HCT116 (cell line): ENCODE measurements at regions not wholly inside any gene's neighbourhood (a gene's known extent, or its start where the extent isn't known, plus 50 kb on each side); places are given as distances from the start of the nearest gene placed in this dataset.

Experiments used
- ATAC-seq: fragments of 200-7000 bp; cut with Tn5 transposase; 2 replicates; pipeline ENCODE4 v1.9.1; 2020; ENCODE audit warnings: mild to moderate bottlenecking, moderate library complexity
- BruUV-seq: library from RNA; stranded (reverse); fragments of 400-500 nt; replicated peaks from 2 replicates; lab custom pipeline; 2021; lab: Mats Ljungman, UMichigan
- CTCF ChIA-PET: fragments of 300-600 bp; sonication (Branson Sonifier 250); formaldehyde crosslinking; loops from one replicate; lab custom pipeline; 2021; ENCODE audit warnings: antibody characterized with exemption; lab: Charles Lee
- POLR2A ChIA-PET: fragments of 300-600, 350-600 bp; sonication (Branson Sonifier 250); formaldehyde crosslinking; loops from one replicate; lab custom pipeline; 2021; ENCODE audit warnings: antibody characterized with exemption; lab: Charles Lee
- RAD21 ChIA-PET, 2 experiments: fragments of 300-600 bp; sonication (Branson Sonifier 250); formaldehyde crosslinking; loops; one replicate each; lab custom pipeline; 2023; ENCODE audit warnings: low total read pairs in 2 of 2; ENCODE audit not compliant: uncharacterized antibody in 2 of 2, unreplicated experiment in 2 of 2, low non-redundant PET in 1 of 2; lab: Charles Lee
- DNase-seq: peaks from one replicate; pipeline ENCODE4 v3.0.0-alpha.2; 2010; ENCODE audit warnings: low read depth, low spot score
- H2AFZ ChIP-seq: fragments of 200-600 bp; shearing (Covaris generic), sonication (generic); 2 replicates; pipeline ENCODE4 v1.6.1; 2017; ENCODE audit warnings: low read depth, mixed run types, mixed read lengths, antibody characterized with exemption, low read length; ENCODE audit not compliant: poor library complexity, severe bottlenecking
- H3K27ac ChIP-seq: 2 replicates; pipeline ENCODE4 v1.5.1; 2012; ENCODE audit warnings: low read depth, low read length
- H3K27me3 ChIP-seq: fragments of 200-600 bp; sonication (generic); 2 replicates; pipeline ENCODE4 v1.6.1; 2016; ENCODE audit warnings: mixed run types, low read length, mixed read lengths; ENCODE audit not compliant: insufficient read depth
- H3K36me3 ChIP-seq, 2 experiments: fragments of 200-500 bp in 1 of 2; fragments of 200-600 bp in 1 of 2; sonication (Bioruptor generic) in 1 of 2; sonication (generic) in 1 of 2; 2 replicates each; pipeline versions ENCODE4 v1.5.1 to v1.6.1; 2014 to 2016; ENCODE audit warnings: low read length in 2 of 2, inconsistent platforms in 1 of 2, mixed read lengths in 1 of 2, mixed run types in 1 of 2; ENCODE audit not compliant: insufficient read depth in 2 of 2, control insufficient read depth in 1 of 2
- H3K4me1 ChIP-seq, 2 experiments: fragments of 200-600 bp in 1 of 2; sonication (generic) in 1 of 2; 2 replicates each; pipeline versions ENCODE4 v1.5.1 to v1.6.1; 2012 to 2017; ENCODE audit warnings: low read length in 2 of 2, inconsistent platforms in 1 of 2, mild to moderate bottlenecking in 1 of 2, mixed read lengths in 1 of 2, mixed run types in 1 of 2, moderate library complexity in 1 of 2; ENCODE audit not compliant: insufficient read depth in 2 of 2, control insufficient read depth in 1 of 2
- H3K4me2 ChIP-seq: fragments of 200-600 bp; sonication (generic); 2 replicates; pipeline ENCODE4 v1.6.1; 2017; ENCODE audit warnings: mixed run types, low read length, mixed read lengths
- H3K4me3 ChIP-seq, 2 experiments: fragments of 200-600 bp in 1 of 2; sonication (generic) in 1 of 2; replicated peaks in 1 of 2; 2 replicates each; pipeline ENCODE4 v1.5.1; 2011 to 2016; ENCODE audit warnings: low read length in 2 of 2, control low read depth in 1 of 2, low read depth in 1 of 2, mild to moderate bottlenecking in 1 of 2, mixed read lengths in 1 of 2, mixed run types in 1 of 2
- H3K79me2 ChIP-seq: fragments of 200-600 bp; sonication (generic); 2 replicates; pipeline ENCODE4 v1.6.1; 2017; ENCODE audit warnings: mild to moderate bottlenecking, mixed run types, low read length, moderate library complexity, mixed read lengths; ENCODE audit not compliant: insufficient read depth
- H3K9ac ChIP-seq: fragments of 200-600 bp; sonication (generic); 2 replicates; pipeline ENCODE4 v1.6.1; 2016; ENCODE audit warnings: low read length, mixed read lengths
- H3K9me2 ChIP-seq: fragments of 200-600 bp; sonication (generic), shearing (Covaris generic); 2 replicates; pipeline ENCODE4 v1.6.1; 2017; ENCODE audit warnings: mixed run types, mild to moderate bottlenecking, moderate library complexity; ENCODE audit not compliant: insufficient read depth
- H3K9me3 ChIP-seq, 2 experiments: fragments of 200-500 bp in 1 of 2; fragments of 200-600 bp in 1 of 2; sonication (Bioruptor generic) in 1 of 2; sonication (generic) in 1 of 2; 2 replicates each; pipeline ENCODE4 v1.6.1; 2014 to 2017; ENCODE audit warnings: low read length in 2 of 2, mixed read lengths in 2 of 2, inconsistent platforms in 1 of 2, low read depth in 1 of 2, mild to moderate bottlenecking in 1 of 2, mixed run types in 1 of 2, moderate library complexity in 1 of 2; ENCODE audit not compliant: control insufficient read depth in 1 of 2, insufficient read depth in 1 of 2
- H4K20me1 ChIP-seq: fragments of 200-600 bp; sonication (generic), shearing (Covaris generic); 2 replicates; pipeline ENCODE4 v1.6.1; 2017; ENCODE audit warnings: mixed run types, mild to moderate bottlenecking, moderate library complexity; ENCODE audit not compliant: insufficient read depth
- CEBPB ChIP-seq: IDR thresholded peaks from 2 replicates; pipeline ENCODE4 v1.6.1; 2012; ENCODE audit warnings: low read depth
- EZH2phosphoT487 ChIP-seq: fragments of 200-600 bp; IDR thresholded peaks from 2 replicates; pipeline ENCODE4 v1.6.1; 2018; ENCODE audit warnings: antibody characterized with exemption, borderline replicate concordance
- JUND ChIP-seq: IDR thresholded peaks from 2 replicates; pipeline ENCODE4 v1.6.1; 2012
- POLR2A ChIP-seq: IDR thresholded peaks from 2 replicates; pipeline ENCODE4 v1.7.0; 2011; ENCODE audit warnings: borderline replicate concordance; ENCODE audit not compliant: insufficient read depth, insufficient read length; ENCODE audit errors: extremely low read depth
- POLR2AphosphoS5 ChIP-seq: IDR thresholded peaks from 2 replicates; pipeline ENCODE4 v1.6.1; 2011; ENCODE audit warnings: mild to moderate bottlenecking, low read depth, low read length, moderate library complexity
- SIN3A ChIP-seq: IDR thresholded peaks from 2 replicates; pipeline ENCODE4 v1.6.1; 2012; ENCODE audit warnings: low read depth
- SP1 ChIP-seq: IDR thresholded peaks from 2 replicates; pipeline ENCODE4 v1.6.1; 2012; ENCODE audit warnings: low read depth
- SRF ChIP-seq: IDR thresholded peaks from 2 replicates; pipeline ENCODE4 v1.6.1; 2012; ENCODE audit warnings: low read depth
- TCF7L2 ChIP-seq: IDR thresholded peaks from 2 replicates; pipeline ENCODE4 v1.7.0; 2011; ENCODE audit warnings: borderline replicate concordance, inconsistent platforms; ENCODE audit not compliant: insufficient read depth, insufficient read length; ENCODE audit errors: extremely low read depth
- YY1 ChIP-seq: IDR thresholded peaks from 2 replicates; pipeline ENCODE4 v1.6.1; 2011; ENCODE audit warnings: low read length, low read depth, moderate library complexity, mild to moderate bottlenecking; ENCODE audit not compliant: insufficient replicate concordance; ENCODE audit errors: extremely low read depth
- intact Hi-C: fragments of 100-400 bp; cut with micrococcal nuclease; formaldehyde crosslinking; loops from 2 replicates; pipeline ENCODE4 v1.10.0; 2022
- TF ChIP-seq, protein P1 (sequence below), 3 experiments: fragments of 200-600 bp in 1 of 3; sonication (generic) in 1 of 3; IDR thresholded peaks in 2 of 3; conservative IDR thresholded peaks in 1 of 3; 2 replicates each; pipeline ENCODE4 v1.5.1; 2012 to 2017; ENCODE audit warnings: low read depth in 2 of 3, low read length in 2 of 3, antibody characterized with exemption in 1 of 3, borderline replicate concordance in 1 of 3, control low read depth in 1 of 3, mild to moderate bottlenecking in 1 of 3, mixed read lengths in 1 of 3, mixed run types in 1 of 3, moderate library complexity in 1 of 3; ENCODE audit not compliant: insufficient read depth in 1 of 3
- TF ChIP-seq, protein P2 (sequence below): IDR thresholded peaks from 2 replicates; pipeline ENCODE4 v1.6.1; 2012
- TF ChIP-seq, protein P3 (sequence below): IDR thresholded peaks from 2 replicates; pipeline ENCODE4 v1.6.1; 2012; ENCODE audit warnings: low read depth

DNA sequence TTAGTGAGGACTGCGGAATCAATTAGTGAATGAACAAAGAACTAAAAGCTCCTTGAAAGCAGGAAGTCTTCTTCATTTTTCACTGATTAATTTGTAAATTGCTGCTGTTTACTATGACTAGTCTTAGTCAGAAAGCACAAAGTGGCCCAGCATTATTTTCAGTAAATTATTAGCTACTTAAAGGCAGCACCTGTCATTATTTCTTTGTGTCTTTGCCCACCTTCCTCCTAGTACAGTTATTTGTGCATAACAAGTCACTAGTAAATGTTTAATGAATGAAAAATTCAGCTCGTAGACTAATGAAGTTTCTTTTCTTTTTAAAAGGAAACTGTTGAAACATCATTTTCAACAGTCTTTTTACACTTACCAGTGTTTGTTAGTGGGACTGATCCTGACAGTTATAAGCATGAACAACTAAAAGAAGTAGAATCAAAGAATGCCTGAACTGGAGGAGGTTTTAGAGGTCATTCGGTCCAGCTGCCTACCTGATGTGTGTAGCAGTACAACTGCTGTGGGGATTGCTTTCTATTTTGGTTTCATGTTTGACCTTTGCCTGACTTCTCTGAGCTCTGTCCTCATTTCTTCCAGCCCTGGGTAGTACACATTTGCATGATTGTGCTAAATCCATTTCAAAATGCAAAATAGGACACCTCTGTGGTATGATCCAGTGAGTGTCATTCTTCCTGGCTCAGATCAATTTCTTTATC is 140.0 kb upstream of the PHYHIPL start:
- ChIA-PET RAD21 (no interaction called here), CTCF (no interaction called here), POLR2A (no interaction called here)

DNA sequence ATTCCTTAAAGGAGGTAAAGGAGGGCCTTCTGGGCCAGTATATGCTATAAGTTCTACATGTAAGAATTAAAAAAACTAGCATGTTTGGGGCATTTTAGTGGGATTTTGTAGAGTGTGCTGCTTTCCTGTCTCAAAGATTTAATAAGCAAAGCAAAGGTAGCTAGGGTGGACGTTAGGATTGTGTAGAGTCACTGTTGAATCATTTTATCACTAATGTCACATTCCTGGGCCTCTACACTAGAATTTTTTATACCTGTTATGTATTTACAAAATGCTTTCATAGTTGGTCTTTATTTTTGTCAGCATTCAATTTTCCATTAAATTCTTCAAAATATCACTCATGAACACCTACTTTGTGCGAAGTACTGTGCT is 139.4 kb upstream of the PHYHIPL start:
- no peaks in the 10 kb centered on the region for H3K27me3 ChIP-seq
- ATAC-seq (no peak), DNase-seq (no peak)
- H3K9me2 ChIP-seq, result no peaks in the 10 kb centered on the region
- H3K4me1 ChIP-seq, result no peaks in the 10 kb centered on the region
- H3K9me3 ChIP-seq, result no peaks in the 10 kb centered on the region
- no TSS peak for BruUV-seq
- H4K20me1 ChIP-seq, result no peaks in the 10 kb centered on the region
- no peak overlapping the region for H3K27ac ChIP-seq
- POLR2A ChIA-PET, result no interaction called here
- H3K4me2 ChIP-seq, result no peak overlapping the region
- intact Hi-C loops, result no loop called here
- no peaks in the 10 kb centered on the region for H3K36me3 ChIP-seq
- RAD21 ChIA-PET, result no interaction called here
- H3K9ac ChIP-seq, result no peak overlapping the region
- H3K4me3 ChIP-seq, result no peak overlapping the region
- CTCF ChIA-PET, result no interaction called here
- H2AFZ ChIP-seq, result no peak overlapping the region
- H3K79me2 ChIP-seq, result no peaks in the 10 kb centered on the region
- no peak for TF ChIP-seq SP1
- TF ChIP-seq SIN3A, result no peak
- no peak for TF ChIP-seq POLR2A
- TF ChIP-seq, protein P1, sequence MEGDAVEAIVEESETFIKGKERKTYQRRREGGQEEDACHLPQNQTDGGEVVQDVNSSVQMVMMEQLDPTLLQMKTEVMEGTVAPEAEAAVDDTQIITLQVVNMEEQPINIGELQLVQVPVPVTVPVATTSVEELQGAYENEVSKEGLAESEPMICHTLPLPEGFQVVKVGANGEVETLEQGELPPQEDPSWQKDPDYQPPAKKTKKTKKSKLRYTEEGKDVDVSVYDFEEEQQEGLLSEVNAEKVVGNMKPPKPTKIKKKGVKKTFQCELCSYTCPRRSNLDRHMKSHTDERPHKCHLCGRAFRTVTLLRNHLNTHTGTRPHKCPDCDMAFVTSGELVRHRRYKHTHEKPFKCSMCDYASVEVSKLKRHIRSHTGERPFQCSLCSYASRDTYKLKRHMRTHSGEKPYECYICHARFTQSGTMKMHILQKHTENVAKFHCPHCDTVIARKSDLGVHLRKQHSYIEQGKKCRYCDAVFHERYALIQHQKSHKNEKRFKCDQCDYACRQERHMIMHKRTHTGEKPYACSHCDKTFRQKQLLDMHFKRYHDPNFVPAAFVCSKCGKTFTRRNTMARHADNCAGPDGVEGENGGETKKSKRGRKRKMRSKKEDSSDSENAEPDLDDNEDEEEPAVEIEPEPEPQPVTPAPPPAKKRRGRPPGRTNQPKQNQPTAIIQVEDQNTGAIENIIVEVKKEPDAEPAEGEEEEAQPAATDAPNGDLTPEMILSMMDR (IDR thresholded peaks at IDR 0.05 in 2 of 3, conservative IDR thresholded peaks at IDR 0.05 in 1 of 3; ENCODE audit: borderline replicate concordance in 1 of 3, insufficient read depth in 1 of 3, low read depth in 2 of 3, low read length in 2 of 3), result no peak
- TF ChIP-seq POLR2AphosphoS5, result no peak
- no peak for TF ChIP-seq TCF7L2
- TF ChIP-seq JUND, result no peak
- no peak for TF ChIP-seq EZH2phosphoT487
- TF ChIP-seq, protein P2, sequence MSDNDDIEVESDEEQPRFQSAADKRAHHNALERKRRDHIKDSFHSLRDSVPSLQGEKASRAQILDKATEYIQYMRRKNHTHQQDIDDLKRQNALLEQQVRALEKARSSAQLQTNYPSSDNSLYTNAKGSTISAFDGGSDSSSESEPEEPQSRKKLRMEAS, result no peak
- TF ChIP-seq, protein P3, sequence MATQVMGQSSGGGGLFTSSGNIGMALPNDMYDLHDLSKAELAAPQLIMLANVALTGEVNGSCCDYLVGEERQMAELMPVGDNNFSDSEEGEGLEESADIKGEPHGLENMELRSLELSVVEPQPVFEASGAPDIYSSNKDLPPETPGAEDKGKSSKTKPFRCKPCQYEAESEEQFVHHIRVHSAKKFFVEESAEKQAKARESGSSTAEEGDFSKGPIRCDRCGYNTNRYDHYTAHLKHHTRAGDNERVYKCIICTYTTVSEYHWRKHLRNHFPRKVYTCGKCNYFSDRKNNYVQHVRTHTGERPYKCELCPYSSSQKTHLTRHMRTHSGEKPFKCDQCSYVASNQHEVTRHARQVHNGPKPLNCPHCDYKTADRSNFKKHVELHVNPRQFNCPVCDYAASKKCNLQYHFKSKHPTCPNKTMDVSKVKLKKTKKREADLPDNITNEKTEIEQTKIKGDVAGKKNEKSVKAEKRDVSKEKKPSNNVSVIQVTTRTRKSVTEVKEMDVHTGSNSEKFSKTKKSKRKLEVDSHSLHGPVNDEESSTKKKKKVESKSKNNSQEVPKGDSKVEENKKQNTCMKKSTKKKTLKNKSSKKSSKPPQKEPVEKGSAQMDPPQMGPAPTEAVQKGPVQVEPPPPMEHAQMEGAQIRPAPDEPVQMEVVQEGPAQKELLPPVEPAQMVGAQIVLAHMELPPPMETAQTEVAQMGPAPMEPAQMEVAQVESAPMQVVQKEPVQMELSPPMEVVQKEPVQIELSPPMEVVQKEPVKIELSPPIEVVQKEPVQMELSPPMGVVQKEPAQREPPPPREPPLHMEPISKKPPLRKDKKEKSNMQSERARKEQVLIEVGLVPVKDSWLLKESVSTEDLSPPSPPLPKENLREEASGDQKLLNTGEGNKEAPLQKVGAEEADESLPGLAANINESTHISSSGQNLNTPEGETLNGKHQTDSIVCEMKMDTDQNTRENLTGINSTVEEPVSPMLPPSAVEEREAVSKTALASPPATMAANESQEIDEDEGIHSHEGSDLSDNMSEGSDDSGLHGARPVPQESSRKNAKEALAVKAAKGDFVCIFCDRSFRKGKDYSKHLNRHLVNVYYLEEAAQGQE, result no peak
- TF ChIP-seq CEBPB, result no peak
- TF ChIP-seq YY1, result no peak

More for the DNA sequence above, 140.0 kb upstream of the PHYHIPL start:
- no peaks in the 10 kb centered on the region for H3K9me2 ChIP-seq
- DNase-seq, result no peak
- H2AFZ ChIP-seq, result no peak overlapping the region
- no peak for TF ChIP-seq SRF
- no peaks in the 10 kb centered on the region for H3K4me1 ChIP-seq
- no peak overlapping the region for H3K27ac ChIP-seq
- H3K27me3 ChIP-seq, result no peaks in the 10 kb centered on the region
- no TSS peak for BruUV-seq
- no peaks in the 10 kb centered on the region for H3K79me2 ChIP-seq
- H3K9ac ChIP-seq, result no peak overlapping the region
- intact Hi-C loops, result no loop called here
- no peak for ATAC-seq
- no peaks in the 10 kb centered on the region for H4K20me1 ChIP-seq
- no peak overlapping the region for H3K4me2 ChIP-seq
- H3K9me3 ChIP-seq, result no peaks in the 10 kb centered on the region
- no peak overlapping the region for H3K4me3 ChIP-seq
- H3K36me3 ChIP-seq, result no peaks in the 10 kb centered on the region
